NCI-H82 treated with DMSO at 0.1 percent for 48 hours (cell line): ENCODE measurements at regions not wholly inside any gene's neighbourhood (a gene's known extent, or its start where the extent isn't known, plus 50 kb on each side); places are given as distances from the start of the nearest gene placed in this dataset.

Experiments used
- DNase-seq: peaks from one replicate; lab custom pipeline; 2025; ENCODE audit not compliant: unreplicated experiment; lab: John Stamatoyannopoulos, UW

DNA sequence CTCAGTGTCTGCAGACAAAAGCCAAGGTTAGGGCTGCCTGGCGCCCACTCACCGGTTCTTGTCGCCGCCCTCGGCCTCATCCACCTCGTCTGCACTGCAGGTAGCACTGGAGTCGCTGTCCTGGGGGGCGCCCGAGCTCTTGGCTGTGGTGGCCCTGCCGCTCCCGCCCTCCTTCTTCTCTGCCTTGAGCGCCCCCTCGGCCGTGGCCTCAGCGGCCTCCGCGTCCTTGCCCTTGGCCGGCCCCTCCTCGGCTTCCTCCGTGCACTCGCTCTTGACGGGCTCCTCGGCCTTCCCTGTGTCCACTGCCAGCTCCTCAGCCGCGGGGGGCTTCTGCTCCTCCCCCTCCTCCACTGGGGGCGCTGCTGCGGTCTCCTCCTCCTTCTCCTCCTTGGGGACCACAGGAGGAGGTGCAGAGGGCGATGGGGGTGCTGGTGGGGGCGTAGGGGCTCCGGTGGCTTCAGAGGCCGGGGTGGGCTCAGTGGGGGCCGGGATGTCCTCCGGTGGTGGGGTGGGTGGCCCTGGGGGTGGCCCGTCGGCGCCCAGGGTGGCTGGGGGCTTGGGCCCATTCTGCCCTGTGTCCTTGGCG lies 77.2 kb downstream of the RFLNA start:
- DNase-seq: no peak

DNA sequence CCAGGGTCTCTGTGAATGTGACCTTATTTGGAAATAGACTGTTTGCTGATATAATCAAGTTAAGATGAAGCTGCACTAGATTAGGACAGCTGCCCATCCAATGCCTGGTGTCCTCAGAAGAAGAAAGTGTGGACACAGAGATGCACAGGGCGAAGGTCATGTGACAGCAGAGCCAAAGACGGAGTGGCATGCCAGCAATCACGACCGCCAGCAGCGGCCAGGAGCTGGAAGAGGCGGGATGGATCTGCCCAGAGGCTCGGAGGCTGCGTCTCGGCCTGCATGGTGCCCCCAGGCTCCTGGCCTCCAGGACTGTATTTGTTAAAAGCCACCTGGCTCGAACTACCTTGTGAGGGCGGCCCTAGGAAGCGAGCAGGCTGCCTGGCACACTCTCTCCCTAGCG lies 76.5 kb downstream of the RFLNA start:
- no peak for DNase-seq

DNA sequence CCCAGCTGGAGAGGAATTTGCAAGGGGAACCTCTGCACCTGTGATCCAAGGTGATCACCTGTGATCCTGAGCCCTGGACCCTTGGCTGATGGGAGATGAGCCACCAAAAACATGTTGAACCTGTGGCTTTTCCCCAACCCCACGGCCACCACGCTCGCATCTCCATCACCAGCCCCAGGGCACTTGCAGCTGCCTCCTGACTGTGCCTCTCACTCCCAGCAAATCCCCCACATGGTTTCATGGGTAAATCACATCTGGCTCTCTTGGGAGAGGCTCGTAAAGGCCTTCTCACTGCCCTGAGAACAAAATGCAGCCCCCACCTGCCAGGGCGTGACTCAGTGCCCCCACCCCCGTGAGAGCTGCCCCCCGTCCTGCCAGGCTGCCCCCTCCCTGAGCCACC lies 76.0 kb downstream of the RFLNA start:
- no peak for DNase-seq

GRCh38 chr12:124370384-124370783 lies 75.5 kb downstream of the RFLNA start:
- no peak for DNase-seq

GRCh38 chr12:124369827-124370378 lies 75.0 kb downstream of the RFLNA start:
- DNase-seq: no peak

- no peak for DNase-seq
Measured at GRCh38 chr12:124369055-124369826, 74.3 kb downstream of the RFLNA start.

GRCh38 chr12:124368421-124369032 lies 73.6 kb downstream of the RFLNA start:
- no peak for DNase-seq

- DNase-seq: no peak
Measured at GRCh38 chr12:124365726-124366430, 71.0 kb downstream of the RFLNA start.
